GM10266 (cell line): ENCODE measurements at regions not wholly inside any gene's neighbourhood (a gene's known extent, or its start where the extent isn't known, plus 50 kb on each side); places are given as distances from the start of the nearest gene placed in this dataset.

ENCODE experiments used
- DNase-seq: peaks from one replicate; pipeline ENCODE4 v3.0.0; 2012; ENCODE audit errors: extremely low spot score
- TF ChIP-seq, protein P1 (sequence below): IDR thresholded peaks from 2 replicates; pipeline ENCODE4 v1.5.1; 2012; ENCODE audit warnings: mild to moderate bottlenecking, low read depth; ENCODE audit not compliant: control insufficient read depth, insufficient read depth; ENCODE audit errors: missing control alignments

DNA sequence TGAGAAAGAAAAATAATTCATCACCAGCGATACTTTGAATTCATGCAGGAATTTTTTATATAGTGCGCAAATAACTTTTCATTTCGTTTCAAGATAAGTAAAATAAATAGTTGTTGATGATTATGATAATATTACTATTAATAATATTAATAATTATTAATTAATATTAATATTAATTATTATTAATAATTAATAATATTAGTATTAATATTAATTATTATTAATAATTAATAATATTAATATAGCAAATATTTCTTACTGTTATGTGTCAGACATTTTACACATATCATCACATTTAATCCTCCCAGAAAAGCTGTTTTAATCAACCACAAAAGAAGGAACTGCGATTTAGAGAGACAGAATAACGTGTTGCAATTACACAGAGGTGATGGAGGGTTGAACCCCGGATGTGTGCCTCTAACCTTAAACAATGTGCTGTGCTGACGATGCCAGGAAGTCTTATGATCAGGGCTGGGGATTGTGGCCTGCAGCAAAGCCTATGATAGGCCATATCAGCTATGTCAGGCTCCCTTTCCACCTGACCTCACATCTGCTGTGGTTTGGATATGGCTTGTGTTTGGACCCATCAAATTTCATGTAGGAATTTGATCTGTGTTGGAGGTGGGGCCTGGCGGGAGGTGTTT, 263.5 kb upstream of the NR2F2 start:
- DNase-seq = no peak
- TF ChIP-seq, protein P1, sequence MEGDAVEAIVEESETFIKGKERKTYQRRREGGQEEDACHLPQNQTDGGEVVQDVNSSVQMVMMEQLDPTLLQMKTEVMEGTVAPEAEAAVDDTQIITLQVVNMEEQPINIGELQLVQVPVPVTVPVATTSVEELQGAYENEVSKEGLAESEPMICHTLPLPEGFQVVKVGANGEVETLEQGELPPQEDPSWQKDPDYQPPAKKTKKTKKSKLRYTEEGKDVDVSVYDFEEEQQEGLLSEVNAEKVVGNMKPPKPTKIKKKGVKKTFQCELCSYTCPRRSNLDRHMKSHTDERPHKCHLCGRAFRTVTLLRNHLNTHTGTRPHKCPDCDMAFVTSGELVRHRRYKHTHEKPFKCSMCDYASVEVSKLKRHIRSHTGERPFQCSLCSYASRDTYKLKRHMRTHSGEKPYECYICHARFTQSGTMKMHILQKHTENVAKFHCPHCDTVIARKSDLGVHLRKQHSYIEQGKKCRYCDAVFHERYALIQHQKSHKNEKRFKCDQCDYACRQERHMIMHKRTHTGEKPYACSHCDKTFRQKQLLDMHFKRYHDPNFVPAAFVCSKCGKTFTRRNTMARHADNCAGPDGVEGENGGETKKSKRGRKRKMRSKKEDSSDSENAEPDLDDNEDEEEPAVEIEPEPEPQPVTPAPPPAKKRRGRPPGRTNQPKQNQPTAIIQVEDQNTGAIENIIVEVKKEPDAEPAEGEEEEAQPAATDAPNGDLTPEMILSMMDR = no peak

DNA sequence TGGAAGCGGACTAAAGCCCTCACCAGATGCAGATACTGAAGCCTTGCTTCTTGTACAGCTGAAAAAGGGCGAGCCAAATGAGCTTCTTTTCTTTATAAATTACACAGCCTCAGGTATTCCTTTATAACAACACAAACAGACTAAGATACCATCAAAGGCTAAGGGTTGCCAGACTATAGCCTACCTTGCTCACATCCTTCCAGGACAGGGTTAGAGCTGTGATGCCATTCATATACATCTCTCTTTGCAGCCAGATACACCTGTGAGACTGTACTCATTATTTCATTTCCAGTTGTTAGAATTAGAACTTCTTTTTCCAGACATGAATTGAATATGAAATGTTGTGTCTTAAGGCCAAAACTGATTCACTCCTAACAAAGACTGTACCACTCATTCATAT, 262.8 kb upstream of the NR2F2 start:
- TF ChIP-seq, protein P1 = no peak

DNA sequence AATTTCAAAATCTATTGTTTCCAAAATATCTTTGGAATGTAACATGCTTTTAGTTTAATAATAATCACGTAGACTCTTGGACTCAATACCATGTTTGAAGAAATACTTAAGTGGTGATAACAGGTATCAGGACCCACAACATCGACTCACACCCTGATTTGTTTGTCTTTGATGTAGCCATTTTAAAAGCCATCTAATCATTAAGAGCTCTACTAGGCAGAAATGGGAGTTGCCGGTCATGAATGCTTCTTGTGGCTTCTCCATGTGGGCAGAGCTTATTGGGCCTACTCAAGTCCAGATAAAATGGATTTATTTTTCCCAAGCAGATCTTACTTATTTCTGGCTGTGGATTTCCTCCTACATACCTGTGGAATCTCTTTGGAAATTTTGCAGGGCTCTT, 261.6 kb upstream of the NR2F2 start:
- TF ChIP-seq, protein P1 = no peak
- no peak for DNase-seq

More for the DNA sequence above, 262.8 kb upstream of the NR2F2 start:
- DNase-seq = no peak

DNA sequence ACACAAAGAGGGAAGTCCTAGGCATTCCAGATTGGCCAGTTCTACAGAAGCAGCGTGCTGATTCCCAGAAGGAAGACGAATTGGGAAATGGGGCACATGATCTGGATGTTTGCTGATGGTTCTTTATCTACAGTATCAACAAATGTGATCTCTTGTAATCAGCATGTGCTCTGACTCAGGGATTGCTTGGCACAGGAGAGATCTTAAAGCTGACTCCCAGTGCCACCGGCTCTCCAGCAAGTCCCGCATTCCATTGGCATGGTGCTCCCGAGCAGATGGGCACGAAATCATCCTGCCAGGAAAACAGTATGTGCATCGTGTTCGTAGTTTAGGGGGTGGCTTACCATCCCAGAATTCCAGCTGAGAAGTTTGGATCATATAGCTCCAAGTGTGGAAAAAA, 259.9 kb upstream of the NR2F2 start:
- TF ChIP-seq, protein P1 = no peak
- DNase-seq = no peak

DNA sequence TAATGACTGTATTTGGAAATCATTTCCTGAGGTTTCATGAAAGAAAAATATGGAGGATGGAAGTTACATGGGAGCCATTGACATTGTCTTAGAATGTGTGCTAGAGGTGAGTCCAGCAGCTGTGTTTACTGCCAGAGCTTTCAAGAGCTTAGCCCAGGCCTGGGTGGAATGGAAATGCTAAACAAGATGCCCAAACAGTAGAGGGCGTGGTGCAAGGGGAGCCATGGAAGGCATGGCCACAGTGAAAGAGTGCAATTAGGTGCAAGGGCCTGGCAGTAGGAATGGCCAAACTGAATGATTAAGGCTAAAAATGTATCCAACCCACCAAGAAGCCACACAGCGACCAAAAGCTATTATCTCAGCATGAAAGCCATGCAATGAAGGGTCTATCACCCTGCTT, 257.7 kb upstream of the NR2F2 start:
- TF ChIP-seq, protein P1 = no peak
- DNase-seq = no peak

DNA sequence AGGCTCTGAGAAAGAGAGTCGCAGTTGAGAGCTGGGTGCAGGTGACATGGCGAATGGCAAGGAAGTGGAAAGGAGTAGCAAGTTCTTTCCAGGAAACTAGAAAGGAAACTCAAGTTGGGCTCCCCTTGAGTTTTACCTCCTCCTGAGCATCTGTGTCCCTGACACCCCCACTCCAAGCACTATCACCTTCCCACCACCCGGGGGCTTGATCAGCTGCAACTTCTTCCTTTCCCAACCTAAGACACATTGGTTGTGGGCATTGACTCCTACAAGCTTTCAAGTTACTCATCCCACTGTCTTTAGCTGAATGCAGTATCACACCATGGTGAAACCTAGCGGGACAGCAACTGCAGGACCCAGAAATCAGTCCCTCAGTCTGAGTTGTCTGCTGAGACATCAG, 256.6 kb upstream of the NR2F2 start:
- TF ChIP-seq, protein P1 = no peak
- no peak for DNase-seq

DNA sequence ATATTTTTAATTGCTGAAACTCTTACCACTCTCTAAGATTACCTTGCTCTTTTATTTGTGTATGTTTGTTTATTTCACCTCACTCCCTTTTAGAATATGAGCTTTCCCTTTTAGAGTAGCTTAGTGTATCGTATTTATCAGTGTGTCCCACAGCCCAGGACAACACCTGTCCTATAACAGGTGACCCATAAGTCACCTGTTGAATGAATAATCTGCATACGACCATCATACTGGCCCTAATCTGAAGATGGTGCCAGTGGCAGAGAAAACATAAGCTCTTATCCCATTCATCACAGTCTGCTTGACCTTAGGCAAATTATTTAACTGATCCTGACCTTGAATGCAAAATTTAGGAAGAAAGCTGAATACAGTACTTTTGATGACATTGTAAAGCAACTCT, 254.6 kb upstream of the NR2F2 start:
- no peak for DNase-seq
- TF ChIP-seq, protein P1 = no peak
